HT1080 (cell line): ENCODE measurements at regions not wholly inside any gene's neighbourhood (a gene's known extent, or its start where the extent isn't known, plus 50 kb on each side); places are given as distances from the start of the nearest gene placed in this dataset.

Experiments used
- DNase-seq: peaks from one replicate; pipeline ENCODE4 v3.0.0-alpha.2; 2015; ENCODE audit warnings: low read depth

GRCh38 chr5:27267209-27267824 lies 228.9 kb upstream of the CDH9 start:
- no peak for DNase-seq

GRCh38 chr5:27266184-27266583 lies 227.8 kb upstream of the CDH9 start:
- no peak for DNase-seq

GRCh38 chr5:27257696-27258095 lies 219.3 kb upstream of the CDH9 start:
- no peak for DNase-seq

GRCh38 chr5:27252911-27253310 lies 214.5 kb upstream of the CDH9 start:
- peak; percentile 30 for DNase-seq

- no peak for DNase-seq
Measured at GRCh38 chr5:27242258-27242626, 203.9 kb upstream of the CDH9 start.

- peak; percentile 99 for DNase-seq
Measured at GRCh38 chr5:27241564-27242257, 203.3 kb upstream of the CDH9 start.

- DNase-seq, result no peak
Measured at GRCh38 chr5:27240791-27241190, 202.4 kb upstream of the CDH9 start.

- DNase-seq, result no peak
Measured at GRCh38 chr5:27234916-27235315, 196.5 kb upstream of the CDH9 start.

- no peak for DNase-seq
Measured at GRCh38 chr5:27221410-27221809, 183.0 kb upstream of the CDH9 start.

- no peak for DNase-seq
Measured at GRCh38 chr5:27220752-27221151, 182.4 kb upstream of the CDH9 start.

GRCh38 chr5:27217977-27218376 lies 179.6 kb upstream of the CDH9 start:
- no peak for DNase-seq

DNA sequence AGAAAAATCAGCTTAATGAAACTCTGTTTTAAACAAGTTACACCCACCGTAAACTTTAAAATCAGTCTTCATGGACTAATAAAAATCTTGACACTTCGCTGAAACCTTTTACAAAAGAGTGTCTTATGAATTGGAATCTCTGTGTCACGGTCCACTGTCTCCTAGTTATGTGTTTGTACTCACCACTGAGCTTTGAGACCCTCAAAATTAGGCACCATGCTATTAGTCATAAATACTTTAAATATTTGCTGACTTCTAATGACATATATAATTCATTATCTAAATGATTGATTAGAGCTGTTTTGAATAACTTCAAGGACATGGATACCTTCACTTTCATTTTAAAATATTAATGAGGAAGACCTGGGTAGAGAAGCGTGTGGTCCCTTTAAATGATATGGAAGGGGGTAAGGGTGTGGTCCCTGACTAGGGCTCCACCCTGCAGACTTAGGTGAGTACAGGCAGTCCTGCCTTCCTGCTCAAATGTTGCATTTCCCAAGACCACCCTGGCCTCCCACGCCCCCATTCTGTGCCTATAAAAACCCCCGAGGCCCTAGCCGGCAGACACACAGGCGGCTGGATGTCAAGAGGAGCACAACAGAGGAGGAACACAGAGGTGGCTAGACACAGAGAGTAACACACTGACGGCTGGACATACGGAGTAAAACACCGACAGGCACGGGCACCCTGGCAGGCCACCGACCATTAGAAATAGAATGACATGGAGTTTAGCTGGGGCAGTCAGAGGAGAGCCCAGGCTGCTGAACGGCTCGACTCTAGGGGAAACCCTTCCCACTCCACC lies 179.0 kb upstream of the CDH9 start:
- DNase-seq, result no peak

DNA sequence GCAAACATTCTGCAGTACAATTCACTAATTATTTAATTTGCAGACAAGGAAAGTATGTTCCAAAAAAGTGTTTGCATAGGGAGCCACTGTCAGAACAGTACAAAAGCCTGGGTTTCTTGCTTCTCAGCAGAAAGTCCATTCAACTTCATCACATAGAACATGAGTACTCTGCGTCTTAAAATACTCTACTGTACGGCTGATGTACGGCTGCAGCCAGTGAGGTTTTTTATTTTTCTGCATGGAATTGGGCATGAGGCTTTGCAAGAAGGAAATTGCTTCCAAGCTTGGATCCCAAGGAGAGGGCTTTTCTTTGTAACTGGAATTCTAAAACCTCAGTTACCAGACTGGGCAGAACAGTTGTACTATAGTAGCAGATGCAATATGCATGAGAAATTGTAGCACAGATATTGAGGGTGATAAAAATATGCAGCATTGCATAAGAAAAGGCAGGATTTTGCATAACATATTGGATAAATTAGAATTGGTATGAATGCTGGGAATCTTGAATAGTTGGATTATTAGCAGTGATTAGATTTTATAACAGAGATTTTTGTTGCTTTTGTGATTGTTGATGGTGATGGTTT lies 178.1 kb upstream of the CDH9 start:
- DNase-seq, result no peak

GRCh38 chr5:27208051-27208450 lies 169.7 kb upstream of the CDH9 start:
- DNase-seq, result no peak

DNA sequence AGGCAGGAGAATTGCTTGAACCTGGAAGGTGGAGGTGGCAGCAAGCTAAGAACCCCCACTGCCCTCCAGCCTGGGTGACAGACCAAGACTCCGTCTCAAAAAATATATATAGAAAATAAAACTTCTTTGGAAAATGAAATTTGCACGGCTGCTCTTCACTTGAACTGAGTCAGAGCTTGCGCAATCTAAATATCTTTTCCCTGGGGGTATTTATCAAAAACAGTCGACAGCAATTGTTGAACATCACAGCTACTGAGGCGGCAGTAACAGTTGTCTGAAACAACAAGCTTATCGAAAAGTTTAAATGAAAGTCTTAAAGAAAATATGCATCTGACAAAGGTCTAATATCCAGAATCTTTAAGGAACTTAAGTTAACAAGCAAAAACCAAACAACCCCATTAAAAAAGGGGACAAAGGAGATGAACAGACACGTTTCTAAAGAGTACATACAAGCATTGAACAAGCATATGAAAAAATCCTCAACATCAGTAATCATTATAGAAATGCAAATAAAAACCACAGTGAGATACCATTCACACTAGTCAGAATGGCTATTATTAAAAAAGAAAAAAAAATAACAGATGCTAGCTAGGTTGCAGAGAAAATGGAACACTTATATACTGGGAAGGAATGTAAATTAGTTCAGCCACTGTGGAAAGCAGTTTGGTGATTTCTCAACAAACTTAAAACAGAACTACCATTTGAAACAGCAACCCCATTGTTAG lies 153.6 kb upstream of the CDH9 start:
- DNase-seq, result no peak

DNA sequence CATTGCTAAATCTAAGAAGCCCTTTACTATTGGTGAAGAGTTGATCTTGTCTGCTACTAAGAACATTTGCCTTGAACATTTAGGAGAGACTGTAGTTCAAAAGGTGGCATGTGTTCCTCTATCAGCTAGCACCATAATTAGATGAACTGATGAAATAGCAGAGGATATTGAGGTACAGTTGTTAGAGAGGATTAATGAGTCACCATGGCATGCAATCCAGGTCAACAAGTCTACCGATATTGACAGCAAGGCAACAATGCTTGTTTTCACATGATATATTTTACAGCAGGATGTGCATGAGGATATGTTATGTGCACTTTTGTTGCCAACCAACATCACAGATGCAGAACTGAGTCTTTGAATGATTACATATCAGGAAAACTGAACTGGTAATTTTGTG lies 134.3 kb upstream of the CDH9 start:
- no peak for DNase-seq

DNA sequence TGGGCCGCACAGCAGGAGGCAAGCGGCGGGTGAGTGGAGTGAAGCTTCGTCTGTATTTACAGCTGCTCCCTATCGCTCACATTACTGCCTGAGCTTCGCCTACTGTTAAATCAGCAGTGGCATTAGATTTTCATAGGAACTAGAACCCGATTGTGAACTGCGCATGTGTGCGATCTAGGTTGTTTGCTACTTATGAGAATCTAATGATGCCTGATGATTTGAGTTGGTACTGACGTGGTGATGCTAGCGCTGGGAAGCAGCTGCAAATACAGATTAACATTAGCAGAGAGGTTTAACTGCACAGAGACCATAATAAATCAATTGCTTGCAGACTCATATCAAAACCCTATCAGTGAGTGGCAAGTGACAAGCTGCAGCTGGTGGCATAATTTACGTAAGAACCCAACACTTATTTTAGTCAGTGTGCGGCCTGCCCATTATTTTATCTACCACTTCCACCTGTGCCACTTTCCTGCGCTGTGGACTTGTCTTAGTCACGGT lies 133.4 kb upstream of the CDH9 start:
- DNase-seq, result no peak

DNA sequence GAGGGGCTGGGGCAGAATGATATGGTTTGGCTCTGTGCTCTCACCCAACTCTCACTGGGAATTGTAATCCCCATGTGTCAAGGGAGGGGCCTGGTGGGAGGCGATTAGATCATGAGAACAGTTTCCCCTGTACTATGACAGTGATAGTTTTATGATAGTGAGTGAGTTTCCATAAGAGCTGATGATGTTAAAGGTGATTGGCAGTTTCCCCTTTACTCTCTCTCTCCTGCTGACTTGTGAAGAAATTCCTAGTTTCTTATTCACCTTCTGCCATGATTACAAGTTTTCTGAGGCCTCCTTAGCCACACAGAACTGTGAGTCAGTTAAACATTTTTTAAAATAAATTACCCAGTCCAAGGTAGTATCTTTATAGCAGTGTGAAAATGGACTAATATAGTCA lies 120.4 kb upstream of the CDH9 start:
- no peak for DNase-seq

GRCh38 chr5:27158171-27158570 lies 119.8 kb upstream of the CDH9 start:
- DNase-seq, result no peak

DNA sequence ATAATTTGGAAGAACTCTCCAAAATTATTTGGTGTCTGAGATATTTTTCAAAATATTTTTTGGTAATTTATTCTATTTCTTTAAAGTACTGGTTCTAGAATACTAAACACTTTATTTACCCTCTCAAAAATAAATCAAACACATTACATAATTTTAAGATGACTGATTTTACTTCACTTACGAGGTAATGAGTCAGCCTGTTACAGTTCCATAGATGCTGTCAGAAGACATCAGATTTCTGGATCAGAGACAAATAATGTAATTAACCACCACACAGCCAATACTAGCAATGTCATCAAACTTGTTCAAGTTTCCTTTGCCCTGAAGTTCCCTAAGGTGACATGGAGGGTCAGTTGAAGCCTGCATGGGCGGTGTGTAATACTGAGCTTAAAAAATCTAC lies 106.1 kb upstream of the CDH9 start:
- no peak for DNase-seq

- DNase-seq, result peak; percentile 62
Measured at GRCh38 chr5:27140831-27141230, 102.4 kb upstream of the CDH9 start.
